ENCODE measurements at regions not wholly inside any gene's neighbourhood (a gene's known extent, or its start where the extent isn't known, plus 50 kb on each side); places are given as distances from the start of the nearest gene placed in this dataset.

GRCh38 chr2:56684327-56684726 lies 500.5 kb downstream of the CCDC85A start:
- Histone ChIP-seq H3K27me3 (no peaks in the 10 kb centered on the region), H3K9me3 (no peaks in the 10 kb centered on the region), H3K27ac (no peak overlapping the region), H3K36me3 (no peaks in the 10 kb centered on the region), H3K4me3 (no peak overlapping the region), H3K4me1 (no peaks in the 10 kb centered on the region)
- TF ChIP-seq CTCF (IDR thresholded peaks at IDR 0.05): no peak
- intact Hi-C loops (cut with DNase I; ENCODE audit: low total_unique reads): no loop called here
- DNase-seq: no peak

GRCh38 chr2:56685205-56685604 lies 501.4 kb downstream of the CCDC85A start:
- no peak for TF ChIP-seq CTCF (IDR thresholded peaks at IDR 0.05)
- Histone ChIP-seq H3K27ac (no peak overlapping the region), H3K36me3 (no peaks in the 10 kb centered on the region), H3K27me3 (no peaks in the 10 kb centered on the region), H3K9me3 (no peaks in the 10 kb centered on the region), H3K4me3 (no peak overlapping the region), H3K4me1 (no peaks in the 10 kb centered on the region)
- intact Hi-C loops (cut with DNase I; ENCODE audit: low total_unique reads): no loop called here
- no peak for DNase-seq

- TF ChIP-seq CTCF (IDR thresholded peaks at IDR 0.05): no peak
- no peaks in the 10 kb centered on the region for H3K27me3 ChIP-seq
- H3K4me3 ChIP-seq: no peak overlapping the region
- no peaks in the 10 kb centered on the region for H3K4me1 ChIP-seq
- H3K9me3 ChIP-seq: no peaks in the 10 kb centered on the region
- intact Hi-C loops (cut with DNase I; ENCODE audit: low total_unique reads): no loop called here
- no peaks in the 10 kb centered on the region for H3K36me3 ChIP-seq
- H3K27ac ChIP-seq: no peak overlapping the region
- DNase-seq: no peak
Measured at GRCh38 chr2:56687169-56687568, 503.4 kb downstream of the CCDC85A start.

GRCh38 chr2:56688661-56689060 lies 504.9 kb downstream of the CCDC85A start:
- Histone ChIP-seq H3K4me1 (no peaks in the 10 kb centered on the region), H3K27me3 (no peaks in the 10 kb centered on the region), H3K36me3 (no peaks in the 10 kb centered on the region), H3K27ac (no peak overlapping the region), H3K4me3 (no peak overlapping the region), H3K9me3 (no peaks in the 10 kb centered on the region)
- no peak for TF ChIP-seq CTCF (IDR thresholded peaks at IDR 0.05)
- DNase-seq: no peak
- intact Hi-C loops (cut with DNase I; ENCODE audit: low total_unique reads): no loop called here

- TF ChIP-seq CTCF (IDR thresholded peaks at IDR 0.05): no peak
- Histone ChIP-seq H3K4me3 (no peak overlapping the region), H3K4me1 (no peaks in the 10 kb centered on the region), H3K27ac (no peak overlapping the region), H3K27me3 (no peaks in the 10 kb centered on the region), H3K36me3 (no peaks in the 10 kb centered on the region), H3K9me3 (peaks cover 0 to 3% (median 0%) of the 10 kb centered on the region in 3 donors)
- intact Hi-C loops (cut with DNase I; ENCODE audit: low total_unique reads): no loop called here
- DNase-seq: no peak
Measured at GRCh38 chr2:56693501-56693900, 509.7 kb downstream of the CCDC85A start.

GRCh38 chr2:56703001-56703400 lies 519.2 kb downstream of the CCDC85A start:
- Histone ChIP-seq H3K27ac (no peak overlapping the region), H3K4me3 (no peak overlapping the region), H3K36me3 (no peaks in the 10 kb centered on the region), H3K9me3 (peaks cover 0 to 5% (median 5%) of the 10 kb centered on the region in 3 donors), H3K27me3 (no peaks in the 10 kb centered on the region), H3K4me1 (no peaks in the 10 kb centered on the region)
- DNase-seq: no peak
- no peak for TF ChIP-seq CTCF (IDR thresholded peaks at IDR 0.05)
- intact Hi-C loops (cut with DNase I; ENCODE audit: low total_unique reads): no loop called here

All from tibial artery (tissue), 4 donors.